Natural killer cell (primary cell): ENCODE measurements at regions not wholly inside any gene's neighbourhood (a gene's known extent, or its start where the extent isn't known, plus 50 kb on each side); places are given as distances from the start of the nearest gene placed in this dataset.
A peak's percentile ranks its signal among the peaks of the same experiment; 100 is the strongest.

Experiments used
- ATAC-seq, 3 donors: fragments of 150-1000 bp in 2 of 3; fragments of 200-7000 bp in 1 of 3; cut with Tn5 transposase; 1 replicate in 1 of 3; 2 replicates in 2 of 3; pipeline ENCODE4 v1.10.0; 2021; ENCODE audit warnings: mild to moderate bottlenecking in 2 of 3, moderate library complexity in 2 of 3
- DNase-seq, 2 donors: peaks; one replicate each; pipeline versions ENCODE4 v3.0.0 to v3.0.0-alpha.2; 2013 to 2021; ENCODE audit warnings: mixed read lengths in 1 of 2
- H3K27ac ChIP-seq: one replicate; pipeline ENCODE4 v1.5.1; 2013; ENCODE audit warnings: mild to moderate bottlenecking, low read length
- H3K27me3 ChIP-seq: one replicate; pipeline ENCODE4 v1.6.1; 2013; ENCODE audit warnings: low read length; ENCODE audit not compliant: control insufficient read depth, insufficient read depth
- H3K36me3 ChIP-seq: one replicate; pipeline ENCODE4 v1.6.1; 2013; ENCODE audit warnings: low read length; ENCODE audit not compliant: control insufficient read depth, insufficient read depth
- H3K4me1 ChIP-seq: one replicate; pipeline ENCODE4 v1.6.1; 2013; ENCODE audit warnings: low read length; ENCODE audit not compliant: control insufficient read depth, insufficient read depth
- H3K4me3 ChIP-seq: one replicate; pipeline ENCODE4 v1.5.1; 2013; ENCODE audit warnings: low read length
- H3K9me3 ChIP-seq: one replicate; pipeline ENCODE4 v1.6.1; 2013; ENCODE audit warnings: low read length; ENCODE audit not compliant: control insufficient read depth, insufficient read depth
- H3K27ac Mint-ChIP-seq, 2 donors: one replicate each; pipeline ENCODE4 v1.8.0; 2022; ENCODE audit warnings: mild to moderate bottlenecking in 2 of 2, mixed read lengths in 2 of 2, moderate library complexity in 1 of 2
- H3K27me3 Mint-ChIP-seq, 2 donors: one replicate each; pipeline ENCODE4 v1.8.0; 2022; ENCODE audit warnings: low read depth in 2 of 2, mixed read lengths in 2 of 2
- H3K36me3 Mint-ChIP-seq: one replicate; pipeline ENCODE4 v1.8.0; 2022; ENCODE audit warnings: mixed read lengths
- H3K4me1 Mint-ChIP-seq, 2 donors: one replicate each; pipeline ENCODE4 v1.8.0; 2022; ENCODE audit warnings: mixed read lengths in 2 of 2
- H3K4me3 Mint-ChIP-seq: one replicate; pipeline ENCODE4 v1.8.0; 2022; ENCODE audit warnings: mild to moderate bottlenecking, moderate library complexity, mixed read lengths
- H3K9me3 Mint-ChIP-seq, 2 donors: one replicate each; pipeline ENCODE4 v1.8.0; 2022; ENCODE audit warnings: mixed read lengths in 2 of 2
- WGBS: methylation state at CpG from one replicate; pipeline ENCODE4 v1.1.7; 2013; ENCODE audit warnings: missing lambda C conversion rate; ENCODE audit not compliant: insufficient coverage; 5-methylcytosine and 5-hydroxymethylcytosine counted together
- intact Hi-C: fragments of 100-400 bp; cut with micrococcal nuclease; formaldehyde crosslinking; loops from one replicate; pipeline ENCODE4 v1.14.2; 2022
- TF ChIP-seq, protein P1 (sequence below): fragments of 200-600 bp; IDR thresholded peaks from one replicate; pipeline ENCODE4 v1.8.0; 2022; ENCODE audit warnings: antibody characterized with exemption

DNA sequence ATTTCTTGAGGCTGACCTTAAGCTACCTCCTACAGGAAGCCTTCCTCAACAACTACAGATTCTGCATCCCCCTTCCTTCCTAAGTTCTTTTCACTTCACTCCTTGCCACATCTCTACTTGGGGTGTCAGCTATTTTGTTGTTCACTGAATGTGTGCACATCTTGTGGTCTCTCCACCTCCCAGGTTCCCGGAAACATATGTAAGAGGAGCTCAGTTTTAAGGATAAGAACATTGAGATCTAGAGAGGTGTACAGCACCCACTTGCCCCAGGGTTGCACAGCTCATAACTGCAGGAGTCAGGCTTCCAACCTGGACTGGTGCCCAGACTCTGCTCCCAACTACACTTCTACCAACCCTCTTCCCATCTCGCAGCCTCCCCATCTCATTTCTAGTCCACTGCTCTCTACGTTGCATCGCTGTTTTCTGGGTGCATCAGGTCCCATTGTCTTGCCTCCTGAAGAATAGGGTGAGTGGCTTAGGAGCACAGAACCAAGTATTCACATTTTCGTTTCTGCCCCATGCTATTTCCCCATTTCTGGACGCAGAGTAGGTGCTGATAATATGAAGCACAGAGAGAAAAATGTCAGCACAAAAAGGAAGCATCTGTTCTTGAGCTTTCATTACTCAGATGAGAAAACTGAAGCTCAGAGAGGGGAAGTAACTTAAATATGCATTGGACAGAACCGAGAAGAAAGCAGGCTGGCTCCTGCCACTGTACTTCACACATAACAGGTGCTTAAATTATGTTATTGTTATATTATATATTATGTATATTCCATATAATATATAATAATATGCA lies 292.0 kb upstream of the CCL2 start:
- Mint-ChIP-seq H3K36me3 (no peaks in the 10 kb centered on the region), H3K4me1 (peaks cover 21 to 32% of the 10 kb centered on the region in 2 donors), H3K27me3 (peaks cover 7 to 11% of the 10 kb centered on the region in 2 donors), H3K4me3 (no peak overlapping the region), H3K9me3 (peaks cover 0 to 4% of the 10 kb centered on the region in 2 donors), H3K27ac (peak overlapping the region in 1 of 2 donors; percentile 12)
- intact Hi-C loops: no loop called here
- Histone ChIP-seq H3K27me3 (no peaks in the 10 kb centered on the region), H3K4me1 (peaks cover 16% of the 10 kb centered on the region), H3K9me3 (peaks cover 4% of the 10 kb centered on the region), H3K27ac (no peak overlapping the region), H3K4me3 (no peak overlapping the region), H3K36me3 (no peaks in the 10 kb centered on the region)
- TF ChIP-seq, protein P1, sequence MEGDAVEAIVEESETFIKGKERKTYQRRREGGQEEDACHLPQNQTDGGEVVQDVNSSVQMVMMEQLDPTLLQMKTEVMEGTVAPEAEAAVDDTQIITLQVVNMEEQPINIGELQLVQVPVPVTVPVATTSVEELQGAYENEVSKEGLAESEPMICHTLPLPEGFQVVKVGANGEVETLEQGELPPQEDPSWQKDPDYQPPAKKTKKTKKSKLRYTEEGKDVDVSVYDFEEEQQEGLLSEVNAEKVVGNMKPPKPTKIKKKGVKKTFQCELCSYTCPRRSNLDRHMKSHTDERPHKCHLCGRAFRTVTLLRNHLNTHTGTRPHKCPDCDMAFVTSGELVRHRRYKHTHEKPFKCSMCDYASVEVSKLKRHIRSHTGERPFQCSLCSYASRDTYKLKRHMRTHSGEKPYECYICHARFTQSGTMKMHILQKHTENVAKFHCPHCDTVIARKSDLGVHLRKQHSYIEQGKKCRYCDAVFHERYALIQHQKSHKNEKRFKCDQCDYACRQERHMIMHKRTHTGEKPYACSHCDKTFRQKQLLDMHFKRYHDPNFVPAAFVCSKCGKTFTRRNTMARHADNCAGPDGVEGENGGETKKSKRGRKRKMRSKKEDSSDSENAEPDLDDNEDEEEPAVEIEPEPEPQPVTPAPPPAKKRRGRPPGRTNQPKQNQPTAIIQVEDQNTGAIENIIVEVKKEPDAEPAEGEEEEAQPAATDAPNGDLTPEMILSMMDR: no peak
- DNase-seq (no peak), ATAC-seq (no peak)
- 5% methylated on average over 6 of the region's 7 CpGs for WGBS

GRCh38 chr17:33964344-33964979 lies 290.6 kb upstream of the CCL2 start:
- 44% methylated on average over 4 of the region's 5 CpGs for WGBS
- TF ChIP-seq, protein P1: no peak
- peaks cover 0 to 5% of the 10 kb centered on the region in 2 donors for H3K27me3 Mint-ChIP-seq
- Histone ChIP-seq H3K36me3 (no peaks in the 10 kb centered on the region), H3K27me3 (no peaks in the 10 kb centered on the region), H3K9me3 (no peaks in the 10 kb centered on the region), H3K27ac (no peak overlapping the region), H3K4me3 (no peak overlapping the region), H3K4me1 (peaks cover 30% of the 10 kb centered on the region)
- intact Hi-C loops: no loop called here
- peak overlapping the region; percentile 32 to 34 for H3K27ac Mint-ChIP-seq
- no peak overlapping the region for H3K4me3 Mint-ChIP-seq
- ATAC-seq: peak; percentile 55 to 69 (median 59)
- no peaks in the 10 kb centered on the region for H3K36me3 Mint-ChIP-seq
- peak in 1 of 2 donors; percentile 54 for DNase-seq
- H3K9me3 Mint-ChIP-seq: no peaks in the 10 kb centered on the region
- peaks cover 36 to 46% of the 10 kb centered on the region in 2 donors for H3K4me1 Mint-ChIP-seq

- intact Hi-C loops: no loop called here
- no peak for ATAC-seq
- peaks cover 37 to 46% of the 10 kb centered on the region in 2 donors for H3K4me1 Mint-ChIP-seq
Measured at GRCh38 chr17:33966410-33967059, 288.6 kb upstream of the CCL2 start.

More at GRCh38 chr17:33966410-33967059, 288.6 kb upstream of the CCL2 start:
- Histone ChIP-seq H3K27me3 (no peaks in the 10 kb centered on the region), H3K9me3 (no peaks in the 10 kb centered on the region), H3K4me1 (peaks cover 33% of the 10 kb centered on the region), H3K27ac (no peak overlapping the region), H3K4me3 (no peak overlapping the region), H3K36me3 (no peaks in the 10 kb centered on the region)
- H3K4me3 Mint-ChIP-seq: no peak overlapping the region
- H3K27ac Mint-ChIP-seq: no peak overlapping the region
- TF ChIP-seq, protein P1: no peak
- peaks cover 0 to under 1% of the 10 kb centered on the region in 2 donors for H3K27me3 Mint-ChIP-seq
- DNase-seq: no peak
- H3K9me3 Mint-ChIP-seq: no peaks in the 10 kb centered on the region
- 66% methylated on average over 6 of the region's 9 CpGs for WGBS
- H3K36me3 Mint-ChIP-seq: no peaks in the 10 kb centered on the region
